PC-9 (cell line): ENCODE measurements at regions not wholly inside any gene's neighbourhood (a gene's known extent, or its start where the extent isn't known, plus 50 kb on each side); places are given as distances from the start of the nearest gene placed in this dataset.
"Not testable (repeated sequence)": the region's sequence is repeated elsewhere in the genome, so short reads cannot be mapped to it uniquely, and the experiment has no call there.

ENCODE experiments used
- EZH2 ChIP-seq: fragments of 200-600 bp; sonication (generic); IDR thresholded peaks from 2 replicates; pipeline ENCODE4 v1.8.0; 2017; ENCODE audit warnings: antibody characterized with exemption, low read depth
- TF ChIP-seq, protein P1 (sequence below): fragments of 200-600 bp; sonication (generic); conservative IDR thresholded peaks from 2 replicates; pipeline ENCODE4 v1.6.1; 2017; ENCODE audit warnings: mixed run types, antibody characterized with exemption, mild to moderate bottlenecking, moderate library complexity

DNA sequence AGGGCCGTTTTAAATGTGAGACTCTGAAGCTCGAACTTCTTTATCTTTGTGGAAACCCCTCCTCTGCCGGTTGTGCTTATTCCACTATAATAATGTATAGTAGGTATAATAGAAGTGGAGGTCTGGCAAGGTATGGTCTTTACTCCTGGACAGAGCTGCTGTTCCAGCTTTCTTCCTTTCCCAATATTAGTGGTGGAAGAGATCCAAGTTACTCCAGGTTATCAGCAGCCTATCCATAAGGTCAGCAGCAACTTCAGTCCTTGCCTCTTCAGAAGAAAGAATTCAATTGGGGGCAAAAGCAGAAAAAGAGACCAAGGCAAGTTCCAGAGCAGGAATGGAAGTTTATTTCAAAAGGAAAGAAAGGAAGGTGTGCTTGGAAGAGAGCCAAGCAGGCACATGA is 69.3 kb upstream of the TRIM77 start:
- TF ChIP-seq, protein P1, sequence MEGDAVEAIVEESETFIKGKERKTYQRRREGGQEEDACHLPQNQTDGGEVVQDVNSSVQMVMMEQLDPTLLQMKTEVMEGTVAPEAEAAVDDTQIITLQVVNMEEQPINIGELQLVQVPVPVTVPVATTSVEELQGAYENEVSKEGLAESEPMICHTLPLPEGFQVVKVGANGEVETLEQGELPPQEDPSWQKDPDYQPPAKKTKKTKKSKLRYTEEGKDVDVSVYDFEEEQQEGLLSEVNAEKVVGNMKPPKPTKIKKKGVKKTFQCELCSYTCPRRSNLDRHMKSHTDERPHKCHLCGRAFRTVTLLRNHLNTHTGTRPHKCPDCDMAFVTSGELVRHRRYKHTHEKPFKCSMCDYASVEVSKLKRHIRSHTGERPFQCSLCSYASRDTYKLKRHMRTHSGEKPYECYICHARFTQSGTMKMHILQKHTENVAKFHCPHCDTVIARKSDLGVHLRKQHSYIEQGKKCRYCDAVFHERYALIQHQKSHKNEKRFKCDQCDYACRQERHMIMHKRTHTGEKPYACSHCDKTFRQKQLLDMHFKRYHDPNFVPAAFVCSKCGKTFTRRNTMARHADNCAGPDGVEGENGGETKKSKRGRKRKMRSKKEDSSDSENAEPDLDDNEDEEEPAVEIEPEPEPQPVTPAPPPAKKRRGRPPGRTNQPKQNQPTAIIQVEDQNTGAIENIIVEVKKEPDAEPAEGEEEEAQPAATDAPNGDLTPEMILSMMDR: not testable (repeated sequence)
- TF ChIP-seq EZH2: not testable (repeated sequence)
